ENCODE measurements at regions not wholly inside any gene's neighbourhood (a gene's known extent, or its start where the extent isn't known, plus 50 kb on each side); places are given as distances from the start of the nearest gene placed in this dataset.

- DNase-seq (ENCODE audit: extremely low spot score): peak; percentile 77
- WGBS: no CpG with 5 or more reads among the region's 1 CpG
- TF ChIP-seq EP300 (IDR thresholded peaks at IDR 0.05): no peak
- no peak for TF ChIP-seq CTCF (IDR thresholded peaks at IDR 0.05)
- no peaks in the 10 kb centered on the region for H3K9me3 ChIP-seq
- H3K27me3 ChIP-seq: no peaks in the 10 kb centered on the region
- no peak overlapping the region for H3K4me3 ChIP-seq
- H3K36me3 ChIP-seq: no peaks in the 10 kb centered on the region
- H3K4me1 ChIP-seq: no peaks in the 10 kb centered on the region
- no peak overlapping the region for H3K27ac ChIP-seq (replicated peaks in 1 of 4)
- intact Hi-C loops (cut with DNase I): no loop called here
Measured at GRCh38 chr18:76139844-76140243, 355.2 kb downstream of the ZNF516 start.

- WGBS: 68% methylated on average over 6 of the region's 6 CpGs
- Histone ChIP-seq H3K27me3 (no peaks in the 10 kb centered on the region), H3K4me3 (no peak overlapping the region), H3K9me3 (no peaks in the 10 kb centered on the region), H3K36me3 (no peaks in the 10 kb centered on the region), H3K27ac (replicated peaks in 1 of 4) (no peak overlapping the region), H3K4me1 (no peaks in the 10 kb centered on the region)
- intact Hi-C loops (cut with DNase I): no loop called here
- no peak for TF ChIP-seq POLR2A (IDR thresholded peaks at IDR 0.05; ENCODE audit: low read depth)
- no peak for TF ChIP-seq EP300 (IDR thresholded peaks at IDR 0.05)
- TF ChIP-seq POLR2AphosphoS5 (IDR thresholded peaks at IDR 0.05): no peak
- TF ChIP-seq CTCF (IDR thresholded peaks at IDR 0.05): no peak
- peak; percentile 72 for DNase-seq (ENCODE audit: extremely low spot score)
Measured at GRCh38 chr18:76137216-76137615, 357.8 kb downstream of the ZNF516 start.

- Histone ChIP-seq H3K4me3 (no peak overlapping the region), H3K9me3 (no peaks in the 10 kb centered on the region), H3K27ac (replicated peaks in 1 of 4) (no peak overlapping the region), H3K27me3 (no peaks in the 10 kb centered on the region), H3K36me3 (no peaks in the 10 kb centered on the region), H3K4me1 (no peaks in the 10 kb centered on the region)
- DNase-seq (ENCODE audit: extremely low spot score): peak; percentile 45
- 81% methylated on average over 10 of the region's 10 CpGs for WGBS
- intact Hi-C loops (cut with DNase I): no loop called here
- TF ChIP-seq CTCF (IDR thresholded peaks at IDR 0.05) (no peak), EP300 (IDR thresholded peaks at IDR 0.05) (no peak), POLR2AphosphoS5 (IDR thresholded peaks at IDR 0.05) (no peak), POLR2A (IDR thresholded peaks at IDR 0.05; ENCODE audit: low read depth) (no peak)
Measured at GRCh38 chr18:76136701-76137100, 358.3 kb downstream of the ZNF516 start.

GRCh38 chr18:76134628-76135027 lies 360.4 kb downstream of the ZNF516 start:
- intact Hi-C loops (cut with DNase I): no loop called here
- no peaks in the 10 kb centered on the region for H3K4me1 ChIP-seq
- 81% methylated on average over 1 of the region's 1 CpG for WGBS

More at GRCh38 chr18:76134628-76135027, 360.4 kb downstream of the ZNF516 start:
- Histone ChIP-seq H3K27ac (replicated peaks in 1 of 4) (no peak overlapping the region), H3K4me3 (no peak overlapping the region), H3K36me3 (no peaks in the 10 kb centered on the region), H3K9me3 (no peaks in the 10 kb centered on the region), H3K27me3 (no peaks in the 10 kb centered on the region)
- TF ChIP-seq POLR2AphosphoS5 (IDR thresholded peaks at IDR 0.05) (no peak), CTCF (IDR thresholded peaks at IDR 0.05) (no peak), POLR2A (IDR thresholded peaks at IDR 0.05; ENCODE audit: low read depth) (no peak), EP300 (IDR thresholded peaks at IDR 0.05) (no peak)
- DNase-seq (ENCODE audit: extremely low spot score): no peak
